GM12892 (cell line): ENCODE measurements at regions not wholly inside any gene's neighbourhood (a gene's known extent, or its start where the extent isn't known, plus 50 kb on each side); places are given as distances from the start of the nearest gene placed in this dataset.
"Not testable (repeated sequence)": the region's sequence is repeated elsewhere in the genome, so short reads cannot be mapped to it uniquely, and the experiment has no call there.

ENCODE experiments used
- DNase-seq: peaks from one replicate; pipeline ENCODE4 v3.0.0; 2011; ENCODE audit not compliant: insufficient read length
- FAIRE-seq: peaks from 2 replicates; lab custom pipeline; 2011; peaks lifted over from hg19 to GRCh38; lab: Jason Lieb, UNC
- POLR2A ChIP-seq: IDR thresholded peaks from 2 replicates; pipeline ENCODE4 v1.6.1; 2011; ENCODE audit warnings: low read depth, low read length, control low read depth
- POLR2AphosphoS5 ChIP-seq: IDR thresholded peaks from 2 replicates; pipeline ENCODE4 v1.6.1; 2011; ENCODE audit warnings: low read depth, low read length, control low read depth
- TAF1 ChIP-seq: IDR thresholded peaks from 2 replicates; pipeline ENCODE4 v1.6.1; 2011; ENCODE audit warnings: low read depth, mild to moderate bottlenecking, control low read depth, low read length, borderline replicate concordance

DNA sequence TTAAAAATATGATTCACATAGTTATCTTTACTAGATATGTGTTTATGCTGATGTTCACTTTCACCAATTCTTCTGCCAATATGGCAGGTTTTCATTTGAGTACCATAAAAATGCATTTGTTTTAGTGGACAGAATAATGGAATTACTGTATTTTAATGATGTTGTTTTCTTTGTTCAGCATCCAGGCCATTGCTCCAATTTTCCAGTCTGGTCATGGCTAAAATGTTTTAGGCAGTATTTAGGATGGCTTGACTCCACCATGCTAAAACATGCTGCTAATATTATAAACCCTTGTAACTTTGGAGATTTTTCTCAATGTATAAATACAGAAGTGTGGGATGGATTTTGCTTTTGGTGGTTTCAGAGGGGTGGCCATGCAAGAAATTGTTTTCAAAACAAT lies 273.0 kb upstream of the RPS23 start:
- no peak for TF ChIP-seq TAF1
- DNase-seq = no peak
- FAIRE-seq = no peak

DNA sequence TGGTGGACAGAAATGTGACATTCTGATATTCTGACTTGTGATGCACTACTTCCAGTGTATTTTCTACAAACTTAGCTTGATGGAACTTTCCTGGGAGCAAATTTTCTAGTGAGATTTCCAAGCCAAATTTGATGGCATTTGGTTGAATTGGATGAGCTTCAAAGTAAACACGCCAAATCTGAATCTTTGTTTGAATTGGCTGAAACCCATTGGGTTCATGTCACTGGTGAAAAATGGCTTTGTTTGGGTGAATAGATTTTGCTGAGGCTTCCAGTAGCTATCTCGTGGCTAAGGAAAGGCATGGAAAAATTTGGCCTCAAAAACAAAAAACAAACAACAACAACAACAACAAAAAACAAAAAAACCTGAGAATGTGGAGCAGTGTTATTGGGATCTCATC lies 271.1 kb upstream of the RPS23 start:
- DNase-seq (no peak), FAIRE-seq (no peak)
- TF ChIP-seq TAF1 = no peak
- no peak for TF ChIP-seq POLR2AphosphoS5

DNA sequence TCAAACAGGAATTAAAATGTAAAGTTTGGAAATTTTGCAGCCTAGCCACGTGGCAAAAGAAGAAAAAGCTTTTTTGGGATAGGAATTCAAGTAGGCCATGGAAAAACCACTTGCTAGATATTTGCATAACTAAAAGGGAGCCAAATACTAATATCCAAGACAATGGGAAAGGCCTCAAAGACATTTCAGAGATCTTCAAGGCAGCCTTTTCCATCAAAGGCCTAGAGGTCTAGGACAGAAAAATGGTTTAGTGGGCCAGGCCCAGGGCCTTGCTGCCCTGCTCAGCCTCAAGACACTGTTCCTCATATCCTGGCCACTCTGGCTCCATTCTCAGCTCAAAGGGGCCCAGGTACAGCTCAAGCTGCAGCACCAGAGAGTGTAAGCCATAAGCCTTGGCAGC lies 265.9 kb upstream of the RPS23 start:
- no peak for FAIRE-seq
- TF ChIP-seq POLR2AphosphoS5 (no peak), TAF1 (no peak), POLR2A (no peak)
- DNase-seq = no peak

DNA sequence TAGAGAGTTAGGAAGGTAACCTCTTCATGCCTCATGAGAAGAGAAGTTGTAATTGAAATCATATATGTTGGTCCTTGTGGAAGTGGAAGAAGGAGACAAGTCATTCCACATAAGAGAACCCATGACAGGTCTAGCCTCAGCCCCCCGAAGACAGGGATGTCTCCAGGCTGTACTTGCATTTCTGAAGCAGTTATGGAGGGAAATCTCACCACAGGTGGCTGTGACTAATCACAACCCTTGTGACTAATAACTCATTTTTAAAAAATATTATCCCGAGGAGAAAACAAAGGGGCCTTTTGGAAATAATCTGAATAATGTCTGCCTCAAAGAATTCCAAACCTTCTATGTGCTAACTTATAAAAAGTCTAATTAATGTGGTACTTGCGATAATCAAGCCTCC lies 262.1 kb upstream of the RPS23 start:
- no peak for FAIRE-seq
- no peak for DNase-seq
- no peak for TF ChIP-seq POLR2AphosphoS5
- TF ChIP-seq TAF1 = no peak
- TF ChIP-seq POLR2A = no peak

DNA sequence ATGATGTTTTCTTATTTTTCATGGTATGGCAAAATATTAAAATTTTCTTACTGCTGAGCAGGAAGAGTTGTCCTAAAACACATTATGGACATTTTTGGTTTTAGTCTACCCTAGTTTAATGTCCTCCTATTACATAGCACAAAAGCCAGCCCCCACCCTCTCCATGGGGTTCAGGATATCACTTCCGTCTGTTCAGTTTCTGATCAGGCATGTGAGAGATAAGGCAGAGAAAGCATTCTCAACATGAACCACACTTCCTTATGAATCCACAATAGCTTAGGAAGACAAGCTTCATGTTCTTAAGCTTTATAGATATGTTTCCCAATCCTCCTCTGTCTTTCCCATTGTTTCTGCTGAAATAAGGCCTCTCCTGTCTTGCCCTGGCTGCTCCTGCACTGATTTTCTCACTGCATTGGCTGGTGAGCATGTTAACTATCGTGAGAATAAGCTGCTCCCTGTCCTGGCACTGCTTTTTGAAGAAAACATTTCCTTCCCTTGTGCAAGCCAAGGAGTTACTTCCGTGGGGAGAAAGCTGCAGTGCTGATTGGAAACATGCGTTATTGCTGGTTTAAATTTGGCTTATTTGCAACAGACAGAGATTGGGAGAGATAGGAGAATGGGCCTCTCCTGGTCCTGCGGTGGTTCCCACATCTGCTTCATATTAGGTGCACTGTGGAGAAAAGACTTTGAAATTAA lies 260.3 kb upstream of the RPS23 start:
- no peak for DNase-seq
- FAIRE-seq = no peak
- TF ChIP-seq TAF1 (no peak), POLR2A (no peak), POLR2AphosphoS5 (no peak)

DNA sequence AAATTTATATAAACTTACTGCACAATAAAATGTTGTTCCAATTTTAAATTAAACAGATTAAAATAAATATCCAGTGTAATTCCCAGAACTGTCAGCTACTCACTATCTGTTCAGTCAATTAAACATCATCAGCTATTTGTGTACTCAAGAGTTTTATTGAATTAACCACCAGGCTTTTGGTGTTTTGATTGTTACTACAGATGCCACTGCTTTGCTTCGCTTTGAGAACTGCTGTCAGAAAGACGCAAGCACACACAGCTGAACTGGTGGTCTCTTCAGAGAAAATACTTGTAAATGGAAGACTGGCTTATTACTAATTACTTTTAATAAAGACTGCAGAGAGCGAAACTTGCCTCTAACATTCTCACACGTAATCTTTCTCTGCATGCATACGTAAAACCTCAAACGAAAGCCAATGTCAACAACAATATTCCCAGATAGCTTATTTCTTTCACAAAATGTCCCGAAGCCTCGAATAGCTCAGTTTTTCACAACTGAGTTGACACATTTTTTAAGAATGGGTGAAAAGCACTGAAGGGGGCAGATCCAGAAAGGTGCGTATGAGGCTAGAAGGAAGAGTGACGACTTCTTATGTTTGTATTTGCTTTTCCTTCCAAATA lies 259.6 kb upstream of the RPS23 start:
- no peak for FAIRE-seq
- no peak for DNase-seq
- TF ChIP-seq POLR2A (no peak), TAF1 (no peak), POLR2AphosphoS5 (no peak)

DNA sequence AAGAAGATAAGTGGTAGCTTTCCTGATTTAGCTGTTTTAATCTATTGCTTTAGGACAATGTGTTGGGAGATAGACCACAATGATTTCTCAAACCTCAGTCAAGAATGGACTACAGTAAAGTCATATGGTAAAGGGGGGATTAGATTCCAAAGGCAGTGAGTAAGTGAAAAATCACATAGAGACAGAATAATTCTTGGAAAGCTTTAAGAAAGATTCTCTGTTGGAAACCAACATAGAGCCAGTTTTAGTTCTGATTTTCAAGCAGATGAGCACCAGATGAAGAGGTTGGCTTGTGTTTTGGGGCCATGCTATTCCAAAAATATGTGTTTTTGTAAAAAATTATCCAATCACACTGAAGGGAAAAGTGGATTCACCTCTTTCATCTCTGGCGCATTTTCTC lies 256.8 kb upstream of the RPS23 start:
- TF ChIP-seq POLR2A = no peak
- TF ChIP-seq TAF1 = no peak
- no peak for TF ChIP-seq POLR2AphosphoS5
- FAIRE-seq (no peak), DNase-seq (no peak)

DNA sequence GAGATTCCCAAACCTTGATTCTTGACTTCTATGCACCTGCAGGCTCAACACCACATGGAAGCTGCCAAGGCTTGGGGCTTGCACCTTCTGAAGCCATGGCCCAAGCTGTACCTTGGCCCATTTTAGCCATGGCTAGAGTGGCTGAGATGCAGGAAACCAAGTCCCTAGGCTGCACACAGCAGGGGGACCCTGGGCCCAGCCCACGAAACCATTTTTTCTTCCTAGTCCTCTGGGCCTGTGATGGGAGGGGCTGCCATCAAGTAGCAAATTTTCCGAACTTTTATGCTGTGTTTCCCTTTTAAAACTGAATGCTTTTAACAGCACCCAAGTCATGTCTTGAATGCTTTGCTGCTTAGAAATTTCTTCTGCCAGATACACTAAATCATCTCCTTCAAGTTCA lies 253.9 kb upstream of the RPS23 start:
- FAIRE-seq, DNase-seq: not testable (repeated sequence)

DNA sequence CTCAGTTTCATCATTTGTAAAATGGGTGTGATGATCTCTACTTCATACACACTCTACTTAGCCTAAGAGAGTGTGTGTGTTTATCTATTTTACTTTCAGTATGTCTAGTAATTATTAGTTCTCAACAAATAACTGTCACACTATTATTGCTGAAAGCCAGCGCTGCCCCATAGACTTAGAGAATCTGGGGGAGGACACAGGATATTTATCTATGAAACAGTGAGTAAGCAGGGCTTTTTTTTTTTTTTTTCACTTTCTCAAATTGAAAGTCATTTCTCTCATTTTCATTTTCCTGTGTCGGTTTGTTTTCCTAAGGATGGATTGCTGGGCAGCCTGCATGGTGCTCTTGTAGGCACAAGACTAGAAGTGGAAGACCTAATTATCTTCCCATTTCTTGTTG lies 248.4 kb upstream of the RPS23 start:
- TF ChIP-seq TAF1 (no peak), POLR2A (no peak), POLR2AphosphoS5 (no peak)
- no peak for FAIRE-seq
- no peak for DNase-seq

DNA sequence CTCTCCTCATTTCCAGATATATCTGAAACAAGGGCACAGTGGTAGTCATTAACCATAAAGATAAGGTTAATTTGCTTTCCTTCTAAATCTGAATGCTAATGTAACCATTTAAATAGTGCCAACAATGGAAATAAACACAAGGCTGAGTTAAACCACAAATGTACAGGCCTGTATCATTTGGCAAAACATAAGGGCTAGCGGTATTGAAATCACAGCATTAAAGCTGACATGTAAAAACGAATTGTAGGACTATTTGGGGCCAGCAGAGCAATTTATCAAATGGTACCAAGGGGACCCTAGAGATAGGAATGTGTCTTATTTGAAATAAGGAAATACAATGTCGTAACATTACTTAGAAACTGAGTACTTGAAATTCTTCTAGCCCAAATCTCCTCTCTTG lies 247.5 kb upstream of the RPS23 start:
- DNase-seq (no peak), FAIRE-seq (no peak)
- TF ChIP-seq TAF1 (no peak), POLR2AphosphoS5 (no peak), POLR2A (no peak)

DNA sequence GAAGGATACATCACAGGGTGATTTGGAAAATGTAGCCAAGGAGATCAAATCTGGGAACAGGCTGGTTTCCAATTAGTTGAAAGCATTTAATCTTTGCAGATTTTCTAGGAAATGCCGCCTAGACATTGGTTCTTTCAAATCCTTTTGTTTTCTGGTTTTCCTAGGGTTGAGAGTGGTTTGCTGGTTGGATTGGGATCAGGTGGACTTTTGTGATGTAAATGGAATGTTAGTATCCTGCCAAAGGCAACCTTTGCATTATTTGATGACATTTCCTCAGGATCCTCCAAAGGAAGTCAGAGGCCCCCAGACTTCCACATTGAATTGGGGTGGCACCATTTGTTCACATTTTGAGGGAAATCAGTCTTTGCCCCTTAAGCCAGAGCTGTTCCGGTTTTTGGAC lies 245.5 kb upstream of the RPS23 start:
- FAIRE-seq = no peak
- no peak for DNase-seq
- TF ChIP-seq POLR2AphosphoS5 = no peak
- TF ChIP-seq POLR2A = no peak

DNA sequence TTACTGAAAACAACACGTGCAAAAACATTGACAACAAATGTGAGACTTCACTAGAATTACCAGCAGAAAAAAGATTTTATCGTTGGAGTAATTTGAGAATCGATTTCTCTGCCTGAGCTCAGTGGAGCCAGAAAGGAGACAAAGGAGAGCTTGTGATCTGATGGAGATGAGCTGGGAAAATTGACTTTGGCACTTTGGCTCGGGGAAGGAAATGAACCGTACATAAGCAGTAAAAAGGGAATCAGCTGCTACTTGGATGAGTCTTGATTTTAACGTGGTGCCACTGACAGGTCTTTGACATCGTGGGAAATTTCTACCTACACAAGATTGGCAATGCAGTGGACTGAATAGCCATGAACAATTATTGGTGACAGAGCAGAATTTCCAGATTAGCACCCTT lies 244.7 kb upstream of the RPS23 start:
- FAIRE-seq (no peak), DNase-seq (no peak)
- TF ChIP-seq TAF1 (no peak), POLR2A (no peak), POLR2AphosphoS5 (no peak)

DNA sequence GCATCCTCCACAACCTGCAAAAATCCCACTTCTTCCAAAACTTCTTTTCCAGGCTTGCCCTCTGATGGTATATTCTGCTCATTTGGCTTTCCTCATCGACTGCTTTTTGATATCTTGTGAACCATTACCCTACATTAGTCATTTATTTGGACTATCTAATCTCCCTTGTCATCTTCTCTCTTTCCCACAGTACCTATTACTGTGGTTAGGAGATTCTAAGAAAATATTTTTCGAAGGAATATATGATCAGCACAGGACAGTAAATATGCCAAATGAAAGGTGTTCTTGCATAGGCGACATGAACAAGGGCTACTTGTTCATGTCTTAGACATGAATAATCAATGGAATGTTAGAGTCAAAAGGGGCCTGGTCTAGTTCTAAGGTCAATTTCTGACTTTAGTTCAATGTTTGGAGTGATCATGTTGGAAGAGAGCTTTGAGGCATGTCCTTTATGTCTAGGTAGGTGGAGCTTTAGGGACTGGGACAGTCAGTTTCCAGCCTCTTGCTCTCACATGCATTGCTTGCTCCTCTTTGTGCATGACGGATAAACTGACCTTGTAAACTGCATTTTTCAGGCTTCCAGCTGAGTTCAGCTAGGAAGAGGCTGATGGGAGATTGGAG lies 243.4 kb upstream of the RPS23 start:
- DNase-seq (no peak), FAIRE-seq (no peak)
- TF ChIP-seq POLR2A = no peak
- TF ChIP-seq TAF1 = no peak
- no peak for TF ChIP-seq POLR2AphosphoS5
